ENCODE measurements at regions not wholly inside any gene's neighbourhood (a gene's known extent, or its start where the extent isn't known, plus 50 kb on each side); places are given as distances from the start of the nearest gene placed in this dataset.

DNA sequence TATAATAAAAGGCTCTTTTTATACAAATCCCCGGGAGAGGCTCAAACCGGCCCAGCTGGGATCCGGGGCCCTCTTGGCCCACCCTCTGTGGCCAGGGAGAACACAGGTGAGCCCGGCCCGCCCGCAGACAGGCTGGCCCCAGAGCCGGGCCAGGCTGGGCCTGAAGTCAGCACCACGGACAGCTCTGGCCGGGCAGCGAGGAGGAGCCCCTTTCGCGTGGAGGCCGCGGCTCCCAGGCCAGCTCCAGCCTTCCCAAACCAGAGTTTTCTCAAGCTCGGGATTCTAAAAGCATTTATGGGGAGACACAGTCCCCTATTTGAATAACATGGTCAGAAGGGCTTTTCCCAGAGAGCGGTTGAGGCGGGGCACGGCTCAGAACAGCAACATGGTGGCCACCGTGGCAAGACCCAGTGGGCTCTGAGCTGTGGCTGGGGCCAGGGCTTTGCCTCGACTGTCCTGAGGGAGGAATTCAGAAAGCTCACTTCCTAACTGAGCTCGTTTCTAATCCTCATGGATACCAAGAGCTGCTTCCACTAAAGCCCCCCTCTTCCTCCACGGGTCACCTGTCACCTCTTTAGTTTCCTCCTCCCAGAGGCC, 115.4 kb downstream of the BRD1 start:
- Histone ChIP-seq H3K79me1 (ENCODE audit: low read depth in 1 of 2, low read length in 2 of 2) (no peaks in the 10 kb centered on the region), H3K56ac (ENCODE audit: extremely low read depth, insufficient read depth, low read length) (no peak overlapping the region), H3K18ac (ENCODE audit: low read depth, low read length) (no peak overlapping the region), H3K9me1 (ENCODE audit: insufficient read depth, low read length) (no peaks in the 10 kb centered on the region), H3K27me3 (ENCODE audit: control insufficient read depth, insufficient read depth, low read length) (no peaks in the 10 kb centered on the region), H4K91ac (ENCODE audit: insufficient read depth, low read depth, low read length) (no peak overlapping the region), H3K4me1 (ENCODE audit: control insufficient read depth, insufficient read depth, low read length) (no peaks in the 10 kb centered on the region), H2AK9ac (replicated peaks; ENCODE audit: low read depth, low read length, poor library complexity) (no peak overlapping the region), H2AFZ (replicated peaks; ENCODE audit: low read length, poor library complexity) (no peak overlapping the region), H2BK15ac (ENCODE audit: low read depth, low read length) (no peak overlapping the region), H3K9me3 (ENCODE audit: control insufficient read depth, insufficient read depth, low read length) (peaks cover 2% of the 10 kb centered on the region; the same call in 1 of the 2 replicates), H3K27ac (ENCODE audit: insufficient read depth, low read length) (no peak overlapping the region), H4K20me1 (ENCODE audit: insufficient read depth, low read length) (no peaks in the 10 kb centered on the region), H3K9ac (ENCODE audit: low read depth, low read length) (no peak overlapping the region), H2BK20ac (ENCODE audit: low read depth, low read length) (no peak overlapping the region), H3K4ac (ENCODE audit: low read depth, low read length) (no peak overlapping the region), H3K36me3 (ENCODE audit: control insufficient read depth, insufficient read depth, low read length) (no peaks in the 10 kb centered on the region), H3K4me2 (ENCODE audit: low read depth, low read length) (no peak overlapping the region), H3K23ac (ENCODE audit: low read depth, low read length) (no peak overlapping the region), H3K4me3 (ENCODE audit: insufficient read depth, low read depth, low read length) (no peak overlapping the region), H2AK5ac (ENCODE audit: low read depth, low read length) (no peak overlapping the region), H3K14ac (replicated peaks; ENCODE audit: low read depth, low read length) (no peak overlapping the region), H4K8ac (ENCODE audit: low read depth in 2 of 2, low read length in 2 of 2) (no peak overlapping the region), H2BK5ac (ENCODE audit: low read depth, low read length, poor library complexity, severe bottlenecking) (no peak overlapping the region), H2BK120ac (ENCODE audit: low read depth, low read length) (no peak overlapping the region), H4K5ac (ENCODE audit: low read depth, low read length) (no peak overlapping the region)
- DNase-seq (no peak), ATAC-seq (ENCODE audit: low read depth) (peak; percentile 71)
- no peak for TF ChIP-seq MXI1 (IDR thresholded peaks at IDR 0.05; ENCODE audit: borderline replicate concordance, low read depth, low read length)
- TF ChIP-seq CEBPB (IDR thresholded peaks at IDR 0.05; ENCODE audit: low read depth, low read length): no peak
- no peak for TF ChIP-seq SMC3 (IDR thresholded peaks at IDR 0.05; ENCODE audit: low read depth, low read length)
- TF ChIP-seq POLR2A (IDR thresholded peaks at IDR 0.05; ENCODE audit: low read depth, low read length): no peak
- no peak for TF ChIP-seq CHD1 (IDR thresholded peaks at IDR 0.05; ENCODE audit: low read depth, low read length)
- TF ChIP-seq, protein P1, sequence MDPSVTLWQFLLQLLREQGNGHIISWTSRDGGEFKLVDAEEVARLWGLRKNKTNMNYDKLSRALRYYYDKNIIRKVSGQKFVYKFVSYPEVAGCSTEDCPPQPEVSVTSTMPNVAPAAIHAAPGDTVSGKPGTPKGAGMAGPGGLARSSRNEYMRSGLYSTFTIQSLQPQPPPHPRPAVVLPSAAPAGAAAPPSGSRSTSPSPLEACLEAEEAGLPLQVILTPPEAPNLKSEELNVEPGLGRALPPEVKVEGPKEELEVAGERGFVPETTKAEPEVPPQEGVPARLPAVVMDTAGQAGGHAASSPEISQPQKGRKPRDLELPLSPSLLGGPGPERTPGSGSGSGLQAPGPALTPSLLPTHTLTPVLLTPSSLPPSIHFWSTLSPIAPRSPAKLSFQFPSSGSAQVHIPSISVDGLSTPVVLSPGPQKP (IDR thresholded peaks at IDR 0.05; ENCODE audit: borderline replicate concordance, low read depth, low read length): no peak
- TF ChIP-seq BHLHE40 (IDR thresholded peaks at IDR 0.05; ENCODE audit: low read depth, low read length): no peak
- no peak for TF ChIP-seq RFX5 (IDR thresholded peaks at IDR 0.05; ENCODE audit: low read depth, low read length)
- TF ChIP-seq RCOR1 (IDR thresholded peaks at IDR 0.05; ENCODE audit: insufficient replicate concordance, low read length): no peak
- TF ChIP-seq MAZ (IDR thresholded peaks at IDR 0.05; ENCODE audit: borderline replicate concordance, low read depth, low read length): no peak
- TF ChIP-seq MAFK (IDR thresholded peaks at IDR 0.05; ENCODE audit: low read depth, low read length): no peak
- TF ChIP-seq, protein P2, sequence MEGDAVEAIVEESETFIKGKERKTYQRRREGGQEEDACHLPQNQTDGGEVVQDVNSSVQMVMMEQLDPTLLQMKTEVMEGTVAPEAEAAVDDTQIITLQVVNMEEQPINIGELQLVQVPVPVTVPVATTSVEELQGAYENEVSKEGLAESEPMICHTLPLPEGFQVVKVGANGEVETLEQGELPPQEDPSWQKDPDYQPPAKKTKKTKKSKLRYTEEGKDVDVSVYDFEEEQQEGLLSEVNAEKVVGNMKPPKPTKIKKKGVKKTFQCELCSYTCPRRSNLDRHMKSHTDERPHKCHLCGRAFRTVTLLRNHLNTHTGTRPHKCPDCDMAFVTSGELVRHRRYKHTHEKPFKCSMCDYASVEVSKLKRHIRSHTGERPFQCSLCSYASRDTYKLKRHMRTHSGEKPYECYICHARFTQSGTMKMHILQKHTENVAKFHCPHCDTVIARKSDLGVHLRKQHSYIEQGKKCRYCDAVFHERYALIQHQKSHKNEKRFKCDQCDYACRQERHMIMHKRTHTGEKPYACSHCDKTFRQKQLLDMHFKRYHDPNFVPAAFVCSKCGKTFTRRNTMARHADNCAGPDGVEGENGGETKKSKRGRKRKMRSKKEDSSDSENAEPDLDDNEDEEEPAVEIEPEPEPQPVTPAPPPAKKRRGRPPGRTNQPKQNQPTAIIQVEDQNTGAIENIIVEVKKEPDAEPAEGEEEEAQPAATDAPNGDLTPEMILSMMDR (conservative IDR thresholded peaks at IDR 0.05; ENCODE audit: low read depth, low read length): no peak
- TF ChIP-seq, protein P3, sequence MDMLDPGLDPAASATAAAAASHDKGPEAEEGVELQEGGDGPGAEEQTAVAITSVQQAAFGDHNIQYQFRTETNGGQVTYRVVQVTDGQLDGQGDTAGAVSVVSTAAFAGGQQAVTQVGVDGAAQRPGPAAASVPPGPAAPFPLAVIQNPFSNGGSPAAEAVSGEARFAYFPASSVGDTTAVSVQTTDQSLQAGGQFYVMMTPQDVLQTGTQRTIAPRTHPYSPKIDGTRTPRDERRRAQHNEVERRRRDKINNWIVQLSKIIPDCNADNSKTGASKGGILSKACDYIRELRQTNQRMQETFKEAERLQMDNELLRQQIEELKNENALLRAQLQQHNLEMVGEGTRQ (IDR thresholded peaks at IDR 0.05; ENCODE audit: low read depth, low read length): no peak
- no peak for TF ChIP-seq RAD21 (IDR thresholded peaks at IDR 0.05; ENCODE audit: low read length)
- 20% methylated on average over 2 of the region's 22 CpGs; no CpG with 5 or more reads in 1 of the 2 experiments for WGBS, 2 experiments (ENCODE audit: extremely low coverage in 2 of 2, insufficient read length in 1 of 2)
- intact Hi-C loops (cut with micrococcal nuclease): no loop called here
- ChIA-PET POLR2A (ENCODE audit: unreplicated experiment) (no interaction called here), CTCF (no interaction called here)
- in situ Hi-C loops (cut with MboI; ENCODE audit: low sequenced_read_pairs): no loop called here
- BruUV-seq (replicated peaks): no TSS peak
- dilution Hi-C loops (cut with HindIII; ENCODE audit: low sequenced_read_pairs, unreplicated experiment): no loop called here

Measured in IMR-90 (cell line).